OCI-M1 (cell line): ENCODE measurements at regions not wholly inside any gene's neighbourhood (a gene's known extent, or its start where the extent isn't known, plus 50 kb on each side); places are given as distances from the start of the nearest gene placed in this dataset.
A peak's percentile ranks its signal among the peaks of the same experiment; 100 is the strongest.

Experiments used
- DNase-seq: peaks from one replicate; lab custom pipeline; 2025; lab: John Stamatoyannopoulos, UW

GRCh38 chr7:131225619-131226513 lies 101.8 kb upstream of the MKLN1 start:
- no peak for DNase-seq

GRCh38 chr7:131226514-131226865 lies 101.2 kb upstream of the MKLN1 start:
- DNase-seq, result no peak

DNA sequence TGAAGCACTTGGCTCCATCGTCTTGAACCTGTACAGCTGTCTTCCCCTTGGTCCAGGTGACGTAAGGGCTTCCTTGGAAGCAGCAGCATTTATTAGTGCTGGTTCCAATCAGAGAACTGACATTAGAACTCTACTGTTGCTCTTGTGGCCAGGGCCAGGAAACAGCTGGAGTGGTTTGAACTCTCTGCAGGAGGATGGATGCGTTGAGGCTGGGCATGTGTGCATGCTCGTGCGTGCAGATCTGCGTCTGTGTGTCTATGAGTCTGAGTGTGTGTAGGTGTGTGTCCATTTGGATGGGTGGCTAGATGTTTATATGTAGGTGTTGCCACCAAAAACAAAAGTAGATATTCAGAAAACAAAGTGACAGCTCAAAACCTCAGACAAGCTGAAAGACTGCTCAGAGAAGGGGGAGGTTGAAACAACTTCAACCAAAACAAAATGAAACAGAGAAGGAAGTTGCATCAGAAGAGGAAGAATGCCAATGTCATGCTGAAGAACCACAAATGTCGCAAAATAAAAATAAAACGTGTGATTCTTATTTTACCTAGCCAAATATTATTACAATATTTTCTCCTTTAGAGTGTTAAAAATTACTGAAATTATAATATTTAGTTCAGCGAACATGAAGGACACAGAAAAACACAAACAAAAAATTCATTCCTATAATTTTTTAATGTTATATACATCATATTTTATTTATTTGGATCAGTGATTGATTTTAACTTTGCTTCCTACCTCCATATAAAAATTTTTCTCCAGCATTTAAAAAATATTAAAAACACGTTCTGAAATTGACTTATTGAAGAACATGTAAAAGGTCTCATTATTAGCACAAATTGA lies 96.1 kb upstream of the MKLN1 start:
- peak; percentile 70 for DNase-seq

DNA sequence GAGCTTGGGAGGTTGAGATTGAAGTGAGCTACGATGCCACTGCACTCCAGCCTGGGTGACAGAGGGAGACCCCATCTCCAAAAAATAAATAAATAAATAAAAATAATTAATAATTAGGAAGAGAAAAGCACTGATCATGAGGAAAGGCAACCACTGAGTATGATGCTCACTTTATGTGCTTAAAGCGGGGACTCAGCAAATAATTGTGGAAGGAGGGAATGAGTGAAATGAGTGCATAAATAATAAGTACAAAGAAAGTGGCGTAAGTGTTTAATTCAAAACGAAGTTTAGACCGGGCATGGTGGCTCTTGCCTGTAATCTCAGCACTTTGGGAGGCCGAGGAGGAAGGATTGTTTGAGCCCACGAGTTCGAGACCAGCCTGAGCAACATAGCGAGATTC lies 94.9 kb upstream of the MKLN1 start:
- DNase-seq, result no peak

DNA sequence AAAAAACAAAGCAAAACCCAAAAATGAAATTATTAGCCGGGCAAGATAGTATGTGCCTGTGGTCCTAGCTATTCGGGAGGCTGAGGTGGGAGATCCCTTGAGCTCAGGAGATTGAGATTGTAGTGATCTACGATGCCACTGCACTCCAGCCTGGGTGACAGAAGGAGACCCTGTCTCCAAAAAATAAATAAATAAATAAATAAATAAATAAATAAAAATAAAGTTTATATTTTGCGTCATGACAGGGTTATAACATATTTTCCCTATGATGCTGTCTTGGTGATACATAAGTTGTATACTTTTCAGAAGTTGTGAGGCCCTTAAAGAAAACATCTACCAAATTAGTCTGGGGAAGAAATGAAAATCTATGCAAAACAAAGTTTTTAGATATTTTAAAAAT lies 94.5 kb upstream of the MKLN1 start:
- DNase-seq, result no peak

DNA sequence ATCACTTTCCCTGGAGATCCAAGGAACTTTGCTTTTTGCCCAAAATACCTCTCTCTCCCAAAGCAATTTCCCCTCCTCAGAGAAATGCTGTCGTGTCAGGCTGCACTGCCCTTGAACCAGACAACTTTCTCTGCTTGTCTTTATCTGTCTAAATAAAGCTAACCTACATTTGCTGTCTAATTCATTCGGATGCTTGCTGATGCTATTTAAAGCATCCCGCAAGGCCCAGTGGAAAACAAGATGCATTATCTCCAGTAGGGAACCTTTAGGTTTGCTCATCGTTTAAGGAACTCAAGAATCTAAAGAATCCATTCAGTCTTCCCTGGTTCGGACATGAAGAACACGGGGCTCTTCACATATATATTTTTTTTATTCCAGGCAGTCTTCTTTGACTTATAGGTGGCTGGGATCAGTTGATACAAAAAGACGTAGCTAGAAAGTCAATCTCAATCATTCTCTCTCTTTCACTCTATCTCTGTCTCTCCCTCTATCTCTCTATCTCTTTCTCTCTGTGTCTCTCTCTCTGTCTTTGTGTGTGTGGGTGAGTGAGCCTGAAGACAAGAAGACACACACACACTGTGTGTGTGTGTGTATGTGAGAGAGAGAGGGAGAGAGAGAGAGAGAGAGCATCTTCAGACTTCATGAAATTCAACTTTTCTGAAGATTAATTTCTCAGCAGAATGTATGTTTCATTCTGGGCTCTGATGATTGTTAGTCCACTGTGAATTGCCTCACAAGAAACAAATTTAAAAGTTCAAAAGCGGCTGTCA lies 92.8 kb upstream of the MKLN1 start:
- DNase-seq, result no peak

- DNase-seq, result no peak
Measured at GRCh38 chr7:131235489-131236317, 92.0 kb upstream of the MKLN1 start.

DNA sequence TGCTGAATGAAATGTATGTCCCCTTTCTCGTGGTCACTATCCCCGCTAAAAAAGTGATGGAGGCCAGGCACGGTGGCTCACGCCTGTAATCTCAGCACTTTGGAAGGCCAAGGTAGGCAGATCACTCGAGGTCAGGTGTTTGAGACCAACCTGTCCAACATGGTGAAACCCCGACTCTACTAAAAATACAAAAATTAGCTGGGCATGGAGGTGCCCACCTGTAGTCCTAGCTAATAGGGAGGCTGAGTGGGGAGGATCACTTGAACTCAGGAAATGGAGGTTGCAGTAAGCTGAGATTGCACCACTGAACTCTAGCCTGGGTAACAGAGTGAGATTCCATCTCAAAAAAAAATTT lies 91.4 kb upstream of the MKLN1 start:
- DNase-seq, result no peak

DNA sequence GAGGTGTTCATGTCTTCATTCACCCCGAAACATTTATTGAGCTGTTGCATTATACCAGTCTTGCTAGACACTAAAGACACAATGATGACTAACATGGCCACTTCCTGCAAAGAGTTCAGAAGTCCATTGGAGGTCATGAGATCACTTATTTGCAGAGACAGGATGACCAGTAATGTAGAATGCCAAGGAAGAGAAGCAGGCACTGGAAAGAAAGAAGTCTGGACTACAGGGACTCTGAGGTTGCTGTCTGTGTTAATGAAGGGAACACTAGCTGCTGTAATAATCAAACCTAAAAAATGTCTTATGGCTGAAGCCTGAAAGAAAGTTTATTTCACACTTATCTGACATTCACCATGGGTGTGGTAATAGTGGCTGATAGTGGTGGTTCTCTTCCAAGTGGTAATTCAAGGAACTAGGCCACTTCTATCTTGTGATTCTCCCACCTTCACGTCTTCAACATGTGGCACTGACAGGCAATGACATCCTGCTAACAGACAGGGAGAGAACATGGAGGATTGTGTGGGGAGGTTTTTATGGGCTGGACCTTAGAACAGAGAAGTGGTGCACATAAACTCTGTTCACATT lies 89.2 kb upstream of the MKLN1 start:
- DNase-seq, result peak; percentile 49

DNA sequence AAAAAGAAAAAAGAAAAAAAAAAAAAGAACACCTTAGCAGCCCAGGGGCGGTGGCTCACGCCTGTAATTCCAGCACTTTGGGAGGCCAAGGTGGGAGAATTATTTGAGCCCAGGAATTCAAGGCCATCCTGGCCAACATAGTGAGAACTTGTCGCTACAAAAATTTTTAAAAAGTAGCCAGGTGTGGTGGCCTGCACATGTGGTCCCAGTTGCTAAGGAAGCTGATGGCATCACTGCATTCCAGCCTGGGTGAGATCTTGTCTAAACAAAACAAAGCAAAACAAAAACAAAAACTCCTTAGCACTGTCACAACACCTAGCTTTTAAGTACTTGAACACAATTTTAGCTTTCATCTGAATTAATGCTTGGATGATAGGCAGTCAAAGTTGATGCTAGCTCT lies 86.3 kb upstream of the MKLN1 start:
- no peak for DNase-seq

DNA sequence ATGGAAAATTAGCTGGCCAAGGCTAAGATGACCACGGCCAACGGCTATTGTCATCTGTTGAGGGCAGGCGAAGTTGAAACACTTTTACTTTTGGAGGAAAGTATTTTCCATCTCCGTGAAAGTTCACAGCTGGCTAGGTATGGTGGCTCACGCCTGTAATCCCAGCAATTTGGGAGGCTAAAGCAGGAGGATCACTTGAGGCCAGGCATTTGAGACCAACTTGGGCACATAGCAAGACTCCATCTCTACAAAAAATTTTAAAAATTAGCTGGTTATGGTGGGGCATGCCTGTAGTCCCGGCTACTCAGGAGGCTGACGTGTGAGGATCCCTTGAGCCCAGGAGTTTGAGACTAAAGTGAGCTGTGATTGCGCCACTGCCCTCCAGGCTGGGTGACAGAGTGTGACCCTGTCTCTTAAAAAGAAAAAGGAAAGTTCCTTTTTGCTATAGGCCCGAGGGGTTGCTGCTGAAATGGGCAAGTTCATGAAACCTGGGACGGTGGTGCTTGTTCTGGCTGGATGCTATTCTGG lies 85.5 kb upstream of the MKLN1 start:
- no peak for DNase-seq

DNA sequence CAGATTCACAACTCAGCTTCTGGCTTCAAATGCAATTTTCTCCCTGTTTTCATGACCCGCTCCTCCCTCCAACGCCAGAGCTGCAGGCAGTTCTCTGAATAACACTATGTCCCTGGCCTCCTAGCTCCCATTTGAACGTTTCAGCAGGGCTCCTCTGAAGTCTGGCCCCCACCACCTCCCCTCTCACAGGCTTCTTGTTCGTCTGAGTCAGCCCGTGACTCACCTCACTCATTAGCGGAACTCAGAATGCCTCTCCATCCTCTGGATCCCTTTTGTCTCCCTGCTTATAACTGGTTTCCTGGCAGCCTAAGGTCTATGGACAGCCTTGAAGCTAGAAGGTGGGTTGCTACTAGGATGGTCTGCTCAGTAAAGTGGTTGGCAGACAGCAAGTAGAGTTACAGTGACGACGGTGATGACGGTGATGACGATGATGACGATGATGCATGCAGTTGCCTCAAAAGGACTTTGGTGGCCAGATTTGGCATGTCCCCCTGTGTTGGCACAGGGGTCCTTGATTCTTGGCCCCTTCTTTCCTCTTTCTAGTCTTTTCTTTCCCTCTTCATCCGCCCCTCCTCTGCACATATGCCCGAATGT lies 83.3 kb upstream of the MKLN1 start:
- no peak for DNase-seq

- no peak for DNase-seq
Measured at GRCh38 chr7:131249003-131249402, 78.7 kb upstream of the MKLN1 start.

DNA sequence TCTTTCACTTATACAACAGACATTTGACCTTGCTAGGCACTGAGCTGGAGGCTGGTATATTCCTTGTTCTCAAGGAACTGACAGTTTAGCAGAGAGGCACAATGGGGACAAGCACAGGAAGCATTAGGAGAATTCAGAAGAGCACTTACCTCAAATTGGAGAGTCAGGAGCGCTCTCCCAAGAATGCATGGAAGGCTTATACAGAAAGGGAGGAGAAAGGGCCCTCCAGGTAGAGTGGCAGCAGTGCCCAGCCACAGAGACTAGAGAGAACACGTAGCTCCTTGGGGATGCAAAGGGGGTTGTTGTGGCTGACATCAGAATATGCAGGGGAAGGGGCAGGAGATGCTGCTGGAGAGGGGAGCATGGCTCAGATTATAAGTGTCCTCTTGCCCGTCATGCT lies 78.2 kb upstream of the MKLN1 start:
- DNase-seq, result no peak

DNA sequence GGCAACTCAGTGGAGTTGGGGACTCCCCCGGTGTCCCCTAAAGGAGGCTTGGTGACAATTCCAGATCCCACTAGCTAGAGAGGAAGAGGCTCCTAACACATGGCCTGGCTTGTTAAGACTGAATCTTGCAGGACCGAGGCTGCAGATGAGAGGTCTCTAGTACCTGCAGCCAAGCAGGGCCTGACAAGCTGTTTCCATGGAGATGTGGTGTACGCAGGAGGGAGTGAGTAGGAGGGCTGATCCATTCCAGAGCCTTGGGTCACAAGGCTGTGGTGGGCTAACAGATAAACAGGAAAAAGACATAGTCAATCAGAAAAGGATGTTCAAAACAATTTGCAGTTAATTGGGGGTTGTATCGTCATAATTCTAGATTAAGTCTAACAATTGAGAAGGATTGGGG lies 77.3 kb upstream of the MKLN1 start:
- no peak for DNase-seq

- DNase-seq, result no peak
Measured at GRCh38 chr7:131251371-131251770, 76.3 kb upstream of the MKLN1 start.

DNA sequence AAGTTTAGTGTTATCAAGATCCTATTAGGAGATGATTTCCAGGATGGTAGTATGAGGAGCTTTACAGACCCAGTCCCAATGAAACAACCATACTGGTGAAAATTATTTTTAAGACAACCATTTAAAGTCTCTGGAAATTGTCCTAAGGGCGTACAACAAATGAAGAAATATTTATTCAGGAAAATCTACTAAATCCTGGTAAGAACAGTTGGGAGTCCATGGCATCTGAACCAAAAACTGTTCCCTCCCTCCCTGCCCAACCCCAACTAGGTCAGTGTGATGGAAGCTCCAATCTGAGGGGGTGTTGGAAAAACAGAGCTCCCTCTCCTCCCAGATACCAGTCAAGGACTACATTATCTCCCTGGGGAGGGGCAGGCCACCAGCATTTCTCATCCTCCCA lies 74.7 kb upstream of the MKLN1 start:
- DNase-seq, result no peak

GRCh38 chr7:131254211-131254610 lies 73.5 kb upstream of the MKLN1 start:
- no peak for DNase-seq

DNA sequence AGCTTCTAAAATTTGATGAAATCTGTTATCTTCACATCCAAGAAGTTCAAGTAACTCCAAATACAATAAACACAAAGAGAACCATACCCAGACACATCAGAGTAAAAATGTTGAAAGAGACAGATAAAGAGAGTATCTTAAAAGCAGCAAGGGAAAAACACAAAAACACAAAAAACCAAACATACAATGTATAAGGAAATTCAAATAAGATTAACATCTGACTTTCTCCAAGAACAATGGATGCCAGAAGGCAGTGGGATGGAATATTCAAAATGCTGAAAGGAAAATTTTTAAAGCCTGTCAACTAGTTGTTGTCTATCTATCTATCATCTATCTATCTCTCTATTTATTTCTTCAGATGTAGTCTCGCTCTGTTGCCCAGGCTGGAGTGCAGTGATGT lies 72.4 kb upstream of the MKLN1 start:
- DNase-seq, result no peak

DNA sequence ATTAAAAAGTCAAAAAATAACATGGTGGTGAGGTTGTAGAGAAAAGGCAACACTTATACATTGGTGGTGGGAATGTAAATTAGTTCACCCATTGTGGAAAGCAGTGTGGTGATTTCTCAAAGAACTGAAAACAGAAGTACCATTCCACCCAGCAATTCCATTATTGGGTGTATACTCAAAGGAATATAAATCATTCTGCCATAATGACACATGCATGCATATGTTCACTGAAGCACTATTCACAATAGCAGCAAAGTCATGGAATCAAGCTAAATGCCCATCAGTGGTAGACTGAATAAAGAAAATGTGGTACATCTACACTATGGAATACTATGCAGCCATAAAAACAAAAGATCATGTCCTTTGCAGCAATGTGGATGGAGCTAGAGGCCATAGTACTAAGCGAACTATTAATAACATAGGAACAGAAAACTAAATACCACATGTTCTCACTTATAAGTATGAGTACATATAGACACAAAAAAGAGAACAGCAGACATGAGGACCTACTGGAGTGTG lies 66.1 kb upstream of the MKLN1 start:
- DNase-seq, result no peak

DNA sequence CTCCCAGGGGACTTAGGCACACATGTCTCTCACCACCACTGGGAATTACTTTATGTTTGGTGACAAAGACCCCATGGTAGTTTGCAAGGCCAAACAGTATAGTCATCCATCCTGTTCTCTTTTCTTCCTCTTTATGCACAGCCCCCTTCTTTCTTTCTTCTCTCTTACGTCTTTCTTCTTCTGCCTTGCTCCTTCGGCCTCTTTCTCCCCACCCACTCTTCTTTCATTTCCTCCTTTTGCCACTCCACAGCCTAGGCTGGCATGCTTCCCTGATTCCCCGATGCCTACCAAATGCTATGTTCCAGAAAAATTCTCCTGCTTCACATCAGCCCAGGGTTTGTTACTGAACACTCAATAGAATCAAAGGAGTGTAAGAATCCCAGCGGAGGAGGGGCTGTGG lies 62.4 kb upstream of the MKLN1 start:
- no peak for DNase-seq
